ENCODE measurements at regions not wholly inside any gene's neighbourhood (a gene's known extent, or its start where the extent isn't known, plus 50 kb on each side); places are given as distances from the start of the nearest gene placed in this dataset.

DNA sequence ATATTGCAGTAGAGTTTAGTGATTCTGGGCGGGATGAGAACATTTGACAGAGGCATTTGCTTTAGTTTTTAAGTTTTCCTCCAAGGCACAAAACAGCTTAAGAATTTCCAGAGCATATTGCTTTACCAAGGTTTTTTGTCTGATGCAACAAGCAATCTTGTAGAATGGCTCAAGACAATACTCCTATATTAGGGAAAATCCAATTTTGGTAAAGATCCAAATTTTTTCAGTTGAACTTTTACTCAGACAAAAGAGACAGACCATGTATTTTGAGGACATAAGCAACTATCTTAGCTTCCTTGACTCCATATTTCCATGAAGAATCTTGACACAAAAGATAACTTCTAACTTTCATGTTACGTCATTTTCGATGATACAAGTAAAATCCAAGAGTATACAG is 92.3 kb upstream of the NANOS1 start:
- H3K9me3 ChIP-seq: peaks cover 0 to under 1% (median 0%) of the 10 kb centered on the region in 4 donors
- TF ChIP-seq, protein P1, sequence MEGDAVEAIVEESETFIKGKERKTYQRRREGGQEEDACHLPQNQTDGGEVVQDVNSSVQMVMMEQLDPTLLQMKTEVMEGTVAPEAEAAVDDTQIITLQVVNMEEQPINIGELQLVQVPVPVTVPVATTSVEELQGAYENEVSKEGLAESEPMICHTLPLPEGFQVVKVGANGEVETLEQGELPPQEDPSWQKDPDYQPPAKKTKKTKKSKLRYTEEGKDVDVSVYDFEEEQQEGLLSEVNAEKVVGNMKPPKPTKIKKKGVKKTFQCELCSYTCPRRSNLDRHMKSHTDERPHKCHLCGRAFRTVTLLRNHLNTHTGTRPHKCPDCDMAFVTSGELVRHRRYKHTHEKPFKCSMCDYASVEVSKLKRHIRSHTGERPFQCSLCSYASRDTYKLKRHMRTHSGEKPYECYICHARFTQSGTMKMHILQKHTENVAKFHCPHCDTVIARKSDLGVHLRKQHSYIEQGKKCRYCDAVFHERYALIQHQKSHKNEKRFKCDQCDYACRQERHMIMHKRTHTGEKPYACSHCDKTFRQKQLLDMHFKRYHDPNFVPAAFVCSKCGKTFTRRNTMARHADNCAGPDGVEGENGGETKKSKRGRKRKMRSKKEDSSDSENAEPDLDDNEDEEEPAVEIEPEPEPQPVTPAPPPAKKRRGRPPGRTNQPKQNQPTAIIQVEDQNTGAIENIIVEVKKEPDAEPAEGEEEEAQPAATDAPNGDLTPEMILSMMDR (IDR thresholded peaks at IDR 0.05): no peak
- TF ChIP-seq EP300 (IDR thresholded peaks at IDR 0.05) (no peak), POLR2A (IDR thresholded peaks at IDR 0.05; ENCODE audit: low read depth) (no peak), POLR2AphosphoS5 (IDR thresholded peaks at IDR 0.05) (no peak)
- 90% methylated on average over 3 of the region's 3 CpGs for whole genome bisulfite sequencing
- intact Hi-C loops (cut with DNase I): no loop called here
- no peak for DNase-seq (ENCODE audit: extremely low spot score)
- H3K4me1 ChIP-seq: no peaks in the 10 kb centered on the region
- H3K27ac ChIP-seq (replicated peaks in 1 of 4): no peak overlapping the region
- no peak overlapping the region for H3K4me3 ChIP-seq
- H3K36me3 ChIP-seq: no peaks in the 10 kb centered on the region
- H3K27me3 ChIP-seq: no peaks in the 10 kb centered on the region

DNA sequence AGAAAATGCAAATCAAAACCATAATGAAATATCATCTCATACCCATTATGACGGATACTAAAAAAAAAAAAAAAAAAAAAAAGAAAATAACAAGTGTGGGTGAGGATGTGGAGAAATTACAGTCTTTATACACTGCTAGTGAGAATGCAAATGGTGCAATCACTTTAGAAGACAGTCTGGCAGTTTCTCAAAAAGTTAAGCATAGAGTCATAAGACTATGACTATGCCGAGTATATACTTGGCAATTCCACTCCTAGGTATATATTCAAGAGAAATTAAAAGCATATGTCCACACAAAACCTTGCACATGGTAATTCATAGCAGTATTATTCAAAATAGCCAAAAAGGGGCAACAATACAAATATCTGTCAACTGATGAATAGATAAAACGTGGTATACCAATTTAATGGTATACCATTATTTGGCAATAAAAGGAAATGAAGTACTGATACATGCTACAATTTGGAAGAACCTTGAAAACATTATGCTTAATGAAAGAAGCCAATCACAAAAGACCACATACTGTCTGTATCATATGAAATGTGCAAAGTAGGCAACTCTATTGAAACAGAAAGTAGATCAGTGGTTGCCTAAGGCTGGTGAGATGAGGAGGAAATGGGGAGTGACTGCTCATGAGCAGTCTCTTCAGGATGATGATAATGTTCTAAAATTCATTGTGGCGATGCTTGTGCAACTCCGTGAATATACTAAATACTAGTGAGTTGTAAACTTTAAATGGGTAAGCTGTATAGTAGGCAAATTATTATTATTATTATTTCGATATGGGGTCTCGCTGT is 90.1 kb upstream of the NANOS1 start:
- no peak overlapping the region for H3K27ac ChIP-seq (replicated peaks in 1 of 4)
- TF ChIP-seq POLR2A (IDR thresholded peaks at IDR 0.05; ENCODE audit: low read depth) (no peak), EP300 (IDR thresholded peaks at IDR 0.05) (no peak), POLR2AphosphoS5 (IDR thresholded peaks at IDR 0.05) (no peak)
- TF ChIP-seq, protein P1 (IDR thresholded peaks at IDR 0.05): no peak
- intact Hi-C loops (cut with DNase I): no loop called here
- no peaks in the 10 kb centered on the region for H3K4me1 ChIP-seq
- no peak overlapping the region for H3K4me3 ChIP-seq
- no peak for DNase-seq (ENCODE audit: extremely low spot score)
- WGBS: 94% methylated on average over 7 of the region's 7 CpGs
- H3K27me3 ChIP-seq: no peaks in the 10 kb centered on the region
- H3K9me3 ChIP-seq: no peaks in the 10 kb centered on the region
- H3K36me3 ChIP-seq: no peaks in the 10 kb centered on the region

DNA sequence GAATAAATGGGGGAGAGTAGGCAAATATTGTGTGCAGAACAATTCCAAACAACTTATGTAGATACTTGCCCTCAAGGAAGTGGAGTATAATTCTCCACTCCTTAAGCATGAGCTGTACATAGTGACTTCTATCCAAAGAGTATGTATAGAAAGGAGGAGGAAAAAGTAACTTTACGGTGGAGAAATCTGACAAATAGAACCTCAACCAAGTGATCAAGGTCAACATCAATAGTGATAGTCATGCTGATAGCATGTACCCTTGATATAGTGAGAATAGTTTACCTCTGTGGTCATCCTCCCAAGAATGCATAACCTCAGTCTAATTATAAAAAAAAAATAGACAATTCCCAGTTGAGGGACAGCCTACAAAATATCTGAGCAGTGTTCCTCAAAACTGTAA is 89.1 kb upstream of the NANOS1 start:
- WGBS: 96% methylated on average over 1 of the region's 1 CpG
- no peak overlapping the region for H3K4me3 ChIP-seq
- H3K27me3 ChIP-seq: no peaks in the 10 kb centered on the region
- no peak for DNase-seq (ENCODE audit: extremely low spot score)
- H3K4me1 ChIP-seq: peaks cover 0 to 7% (median 4%) of the 10 kb centered on the region in 4 donors
- no peaks in the 10 kb centered on the region for H3K36me3 ChIP-seq
- TF ChIP-seq POLR2AphosphoS5 (IDR thresholded peaks at IDR 0.05) (no peak), POLR2A (IDR thresholded peaks at IDR 0.05; ENCODE audit: low read depth) (no peak), EP300 (IDR thresholded peaks at IDR 0.05) (no peak)
- TF ChIP-seq, protein P1 (IDR thresholded peaks at IDR 0.05): no peak
- intact Hi-C loops (cut with DNase I): no loop called here
- H3K9me3 ChIP-seq: no peaks in the 10 kb centered on the region
- H3K27ac ChIP-seq (replicated peaks in 1 of 4): no peak overlapping the region

DNA sequence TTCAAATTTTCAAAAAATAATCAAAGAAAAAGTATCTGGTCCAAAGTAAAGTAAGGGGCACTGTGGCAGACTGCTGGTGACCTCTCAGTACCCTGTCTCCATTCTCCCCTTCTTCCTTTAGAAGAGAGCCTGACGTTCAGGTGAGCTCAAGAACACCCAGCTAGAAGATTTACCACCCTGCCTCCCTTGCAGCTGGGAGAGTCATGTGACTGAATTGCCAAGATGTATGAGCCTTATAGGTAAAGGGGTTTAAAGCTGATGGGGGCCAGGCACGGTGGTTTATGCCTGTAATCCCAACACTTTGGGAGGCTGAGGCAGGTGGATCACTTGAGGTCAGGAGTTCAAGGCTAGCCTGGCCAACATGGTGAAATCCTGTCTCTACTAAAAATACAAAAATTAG is 86.3 kb upstream of the NANOS1 start:
- Histone ChIP-seq H3K36me3 (no peaks in the 10 kb centered on the region), H3K27me3 (no peaks in the 10 kb centered on the region), H3K27ac (replicated peaks in 1 of 4) (no peak overlapping the region), H3K4me3 (no peak overlapping the region), H3K4me1 (peaks cover 0 to 13% (median 9%) of the 10 kb centered on the region in 4 donors), H3K9me3 (no peaks in the 10 kb centered on the region)
- WGBS: 90% methylated on average over 2 of the region's 2 CpGs
- TF ChIP-seq, protein P1 (IDR thresholded peaks at IDR 0.05): no peak
- TF ChIP-seq POLR2A (IDR thresholded peaks at IDR 0.05; ENCODE audit: low read depth): no peak
- no peak for TF ChIP-seq POLR2AphosphoS5 (IDR thresholded peaks at IDR 0.05)
- TF ChIP-seq EP300 (IDR thresholded peaks at IDR 0.05): no peak
- intact Hi-C loops (cut with DNase I): no loop called here
- no peak for DNase-seq (ENCODE audit: extremely low spot score)
